ENCODE measurements at regions not wholly inside any gene's neighbourhood (a gene's known extent, or its start where the extent isn't known, plus 50 kb on each side); places are given as distances from the start of the nearest gene placed in this dataset.

DNA sequence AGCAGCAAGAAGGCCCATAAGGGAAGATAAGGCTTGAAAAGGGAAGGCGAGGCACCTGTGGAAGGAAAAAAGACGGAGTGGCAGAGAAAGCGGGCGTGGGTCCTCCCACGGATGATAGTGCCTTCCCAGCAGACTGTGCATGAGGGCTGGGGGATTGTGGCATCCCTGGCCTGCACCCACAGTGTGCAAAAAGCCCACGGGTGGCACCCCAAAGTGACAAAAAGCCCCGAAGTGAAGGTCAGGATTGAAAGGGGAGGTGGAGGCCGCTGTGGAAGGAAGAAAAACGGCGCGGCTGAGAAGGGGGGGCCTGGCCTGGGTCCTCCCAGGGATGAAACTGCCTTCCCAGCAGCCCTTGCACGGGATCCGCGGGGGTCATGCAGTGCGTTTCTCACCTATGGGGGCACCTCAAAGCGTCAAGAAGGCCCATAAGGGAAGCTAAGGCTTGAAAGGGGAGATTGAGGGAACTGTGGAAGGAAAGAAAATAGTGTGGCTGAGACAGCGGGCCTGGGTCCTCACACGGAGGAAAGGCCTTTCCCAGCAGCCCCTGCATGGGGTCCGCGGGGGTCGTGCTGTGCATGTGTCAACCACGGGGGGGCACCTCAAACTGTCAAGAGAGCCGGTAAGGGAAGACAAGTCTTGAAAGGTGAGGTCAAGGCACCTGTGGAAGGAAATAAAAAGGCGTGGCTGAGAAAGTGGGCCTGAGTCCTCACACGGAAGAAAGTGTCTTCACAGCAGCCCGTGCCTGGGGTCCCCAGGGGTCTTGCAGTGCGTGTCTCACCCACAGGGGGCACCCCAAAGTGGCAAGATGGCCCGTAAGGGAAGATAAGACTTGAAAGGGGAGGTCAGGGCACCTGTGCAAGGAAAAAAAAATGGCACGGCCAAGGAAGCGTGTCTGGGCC lies 274.1 kb downstream of the ALG10 start:
- no peak for TF ChIP-seq ZNF274 (IDR thresholded peaks at IDR 0.05; ENCODE audit: low read depth, low read length)
- H3K4me3 ChIP-seq (ENCODE audit: low read length): no peak overlapping the region

DNA sequence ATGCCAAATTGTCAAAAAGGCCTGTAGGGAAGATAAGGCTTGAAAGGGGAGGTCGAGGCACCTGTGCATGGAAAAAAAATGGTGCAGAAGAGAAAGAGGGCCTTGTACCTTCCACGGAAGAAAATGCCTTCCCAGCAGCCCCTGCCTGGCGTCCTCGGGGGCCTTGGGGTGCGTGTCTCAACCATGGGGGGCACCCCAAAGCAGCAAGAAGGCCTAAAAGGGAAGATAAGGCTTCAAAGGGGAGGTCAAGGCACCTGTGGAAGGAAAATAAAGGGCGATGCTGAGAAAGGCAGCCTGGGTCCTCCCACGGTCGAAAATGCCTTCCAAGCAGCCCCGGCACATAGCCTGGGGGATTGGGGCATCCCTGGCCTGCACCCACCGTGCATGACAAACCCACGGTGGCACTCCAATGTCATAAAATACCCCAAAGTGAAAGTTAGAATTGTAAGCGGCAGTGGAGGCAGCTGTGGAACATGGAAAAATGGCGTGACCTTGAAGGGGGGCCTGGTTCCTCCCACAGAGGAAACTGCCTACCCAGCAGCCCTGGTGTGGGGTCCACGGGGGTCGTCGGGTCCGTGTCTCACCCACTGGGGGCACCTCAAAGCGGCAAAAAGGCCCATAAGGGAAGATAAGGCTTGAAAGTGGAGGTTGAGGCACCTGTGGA lies 275.0 kb downstream of the ALG10 start:
- no peak overlapping the region for H3K4me3 ChIP-seq (ENCODE audit: low read length)
- TF ChIP-seq ZNF274 (IDR thresholded peaks at IDR 0.05; ENCODE audit: low read depth, low read length): no peak

DNA sequence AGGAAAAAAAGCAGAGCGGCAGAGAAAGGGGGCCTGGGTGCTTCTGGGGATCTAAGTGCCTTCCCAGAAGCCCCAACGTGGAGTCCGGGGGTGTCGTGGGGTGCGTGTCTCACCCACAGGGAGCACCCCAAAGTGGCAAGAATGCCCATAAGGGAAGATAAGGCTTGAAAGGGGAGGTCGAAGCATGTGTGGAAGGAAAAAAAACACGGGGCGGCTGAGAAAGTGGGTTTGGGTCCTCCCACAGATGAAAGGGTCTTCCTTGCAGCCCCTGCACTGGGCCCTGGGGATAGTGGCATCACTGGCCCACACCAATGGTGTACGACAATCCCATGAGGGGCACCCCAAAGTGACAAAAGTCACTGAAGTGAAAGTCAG lies 275.5 kb downstream of the ALG10 start:
- no peak for TF ChIP-seq ZNF274 (IDR thresholded peaks at IDR 0.05; ENCODE audit: low read depth, low read length)
- no peak overlapping the region for H3K4me3 ChIP-seq (ENCODE audit: low read length)

DNA sequence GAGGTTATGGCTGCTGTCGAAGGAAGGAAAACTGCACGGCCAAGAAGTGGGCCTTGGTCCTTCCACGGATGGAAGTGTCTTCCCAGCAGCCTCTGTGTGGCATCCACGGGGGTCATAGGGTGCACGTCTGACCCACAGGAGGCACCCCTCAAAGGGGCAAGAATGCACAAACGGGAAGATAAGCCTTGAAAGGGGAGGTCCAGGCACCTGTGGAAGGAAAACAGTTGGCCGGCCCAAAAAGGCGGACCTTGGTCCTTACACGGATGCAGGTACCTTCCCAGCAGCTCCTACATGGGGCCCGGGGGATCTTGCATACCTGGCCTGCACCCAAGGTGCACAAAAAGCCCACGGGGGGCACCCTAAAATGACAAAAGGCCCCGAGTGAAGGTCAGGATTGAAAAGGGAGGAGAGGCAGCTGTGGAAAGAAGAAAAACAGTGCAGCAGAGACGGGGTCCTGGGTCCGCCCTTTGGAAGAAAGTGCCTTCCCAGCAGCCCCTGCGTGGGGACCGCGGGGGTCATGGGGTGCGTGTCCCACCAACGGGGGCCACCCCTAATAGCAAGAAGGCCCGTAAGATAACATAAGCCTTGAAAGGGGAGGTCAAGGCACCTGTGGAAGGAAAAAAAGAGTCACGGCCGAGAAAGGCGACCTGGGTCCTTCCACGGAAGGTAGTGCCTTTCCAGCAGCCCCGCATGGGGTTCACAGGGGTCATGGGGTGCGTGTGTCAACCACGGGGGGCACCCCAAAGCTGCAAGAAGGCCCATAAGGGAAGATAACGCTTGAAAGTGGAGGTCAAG lies 276.1 kb downstream of the ALG10 start:
- H3K4me3 ChIP-seq (ENCODE audit: low read length): no peak overlapping the region
- no peak for TF ChIP-seq ZNF274 (IDR thresholded peaks at IDR 0.05; ENCODE audit: low read depth, low read length)

DNA sequence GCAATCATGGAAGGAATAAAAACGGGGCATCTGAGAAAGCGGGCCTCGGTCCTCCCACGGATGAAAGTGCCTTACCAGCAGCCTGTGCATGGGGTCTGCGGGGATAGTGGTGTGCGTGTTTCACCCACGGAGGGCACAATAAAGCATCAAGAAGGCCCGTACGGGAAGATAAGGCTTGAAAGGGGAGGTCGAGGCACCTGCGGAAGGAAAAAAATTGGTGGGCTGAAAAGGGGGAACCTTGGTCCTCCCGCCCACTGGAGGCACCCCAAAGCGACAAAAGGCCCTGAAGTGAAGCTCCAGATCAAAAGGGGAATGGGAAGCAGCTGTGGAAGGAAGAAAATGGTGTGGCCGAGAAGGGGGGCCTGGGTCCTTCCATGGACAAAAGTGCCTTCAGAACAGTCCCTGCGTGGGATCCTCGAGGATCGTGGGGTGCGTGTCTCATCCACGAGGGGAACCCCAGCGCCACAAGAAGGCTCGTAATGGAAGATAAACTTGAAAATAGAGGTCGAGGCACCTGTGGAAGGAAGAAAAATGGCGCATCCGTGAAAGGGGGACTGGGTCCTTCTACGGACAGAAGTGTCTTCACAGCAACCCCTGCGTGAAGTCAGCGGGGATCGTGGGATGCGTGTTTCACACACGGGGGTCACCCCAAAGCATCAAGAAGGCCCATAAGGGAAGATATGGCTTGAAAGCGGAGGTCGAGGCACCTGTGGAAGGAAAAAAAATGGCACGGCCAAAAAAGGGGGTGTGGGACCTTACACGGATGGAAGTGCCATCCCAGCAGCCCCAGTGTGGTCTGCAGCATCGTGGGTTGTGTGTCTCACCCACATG lies 276.9 kb downstream of the ALG10 start:
- TF ChIP-seq ZNF274 (IDR thresholded peaks at IDR 0.05; ENCODE audit: low read depth, low read length): no peak

DNA sequence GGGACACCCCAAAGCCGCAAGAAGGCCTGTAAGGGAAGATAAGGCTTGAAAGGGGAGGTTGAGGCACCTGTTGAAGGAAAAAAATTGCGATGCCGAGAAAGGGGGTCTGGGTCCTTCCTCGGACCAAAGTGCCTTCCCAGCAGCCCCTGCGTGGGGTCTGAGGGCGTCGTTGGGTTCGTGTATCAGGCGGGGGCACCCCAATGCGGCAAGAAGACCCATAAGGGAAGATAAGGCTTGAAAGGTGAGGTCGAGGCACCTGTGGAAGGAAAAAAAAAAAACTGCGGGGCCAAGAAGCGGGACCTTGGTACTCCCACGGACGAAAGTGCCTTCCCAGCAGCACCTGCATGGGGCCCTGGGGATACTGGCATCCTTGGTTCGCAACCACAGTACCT lies 277.5 kb downstream of the ALG10 start:
- no peak for TF ChIP-seq ZNF274 (IDR thresholded peaks at IDR 0.05; ENCODE audit: low read depth, low read length)
- no peak overlapping the region for H3K4me3 ChIP-seq (ENCODE audit: low read length)

More for the DNA sequence above, 276.9 kb downstream of the ALG10 start:
- H3K4me3 ChIP-seq (ENCODE audit: low read length): no peak overlapping the region

DNA sequence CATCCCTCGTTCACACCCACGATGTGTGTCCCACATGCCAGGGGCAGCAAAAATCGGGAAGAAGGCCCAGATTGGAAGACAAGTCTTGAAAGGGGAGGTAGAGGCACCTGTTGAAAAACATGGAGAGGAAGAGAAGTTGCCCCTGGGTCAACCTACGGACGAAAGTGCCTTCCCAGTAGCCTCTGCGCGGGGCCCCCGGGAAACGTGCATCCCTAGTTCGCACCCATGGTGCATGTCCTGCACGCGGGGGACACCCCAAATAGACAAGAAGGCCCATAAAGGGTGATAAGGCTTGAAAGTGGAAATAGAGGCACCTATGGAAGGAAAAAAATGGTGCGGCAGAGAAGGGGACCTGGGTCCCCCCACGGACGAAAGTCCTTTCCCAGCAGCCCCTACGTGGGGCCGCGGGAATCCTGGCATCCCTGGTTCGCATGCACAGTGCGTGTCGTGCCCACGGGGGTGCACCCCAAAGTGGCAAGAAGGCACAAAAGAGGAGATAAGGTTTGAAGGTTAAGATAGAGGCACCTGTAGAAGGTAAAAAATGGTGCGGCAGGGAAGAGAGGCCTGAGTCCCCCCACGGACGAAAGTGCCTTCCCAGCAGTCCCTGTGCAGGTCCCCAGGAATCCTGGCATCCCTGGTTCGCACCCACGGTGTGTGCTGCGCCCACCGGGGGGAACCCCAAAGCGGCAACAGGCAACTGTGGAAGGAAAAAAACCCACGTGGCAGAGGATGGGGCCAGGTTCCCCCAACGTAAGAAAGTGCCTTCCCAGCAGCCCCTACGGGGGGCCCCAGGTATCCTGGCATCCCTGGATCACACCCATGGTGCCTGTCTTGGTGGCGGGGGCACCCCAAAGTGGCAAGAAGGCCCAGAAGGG lies 278.3 kb downstream of the ALG10 start:
- TF ChIP-seq ZNF274 (IDR thresholded peaks at IDR 0.05; ENCODE audit: low read depth, low read length): no peak
- H3K4me3 ChIP-seq (ENCODE audit: low read length): no peak overlapping the region

DNA sequence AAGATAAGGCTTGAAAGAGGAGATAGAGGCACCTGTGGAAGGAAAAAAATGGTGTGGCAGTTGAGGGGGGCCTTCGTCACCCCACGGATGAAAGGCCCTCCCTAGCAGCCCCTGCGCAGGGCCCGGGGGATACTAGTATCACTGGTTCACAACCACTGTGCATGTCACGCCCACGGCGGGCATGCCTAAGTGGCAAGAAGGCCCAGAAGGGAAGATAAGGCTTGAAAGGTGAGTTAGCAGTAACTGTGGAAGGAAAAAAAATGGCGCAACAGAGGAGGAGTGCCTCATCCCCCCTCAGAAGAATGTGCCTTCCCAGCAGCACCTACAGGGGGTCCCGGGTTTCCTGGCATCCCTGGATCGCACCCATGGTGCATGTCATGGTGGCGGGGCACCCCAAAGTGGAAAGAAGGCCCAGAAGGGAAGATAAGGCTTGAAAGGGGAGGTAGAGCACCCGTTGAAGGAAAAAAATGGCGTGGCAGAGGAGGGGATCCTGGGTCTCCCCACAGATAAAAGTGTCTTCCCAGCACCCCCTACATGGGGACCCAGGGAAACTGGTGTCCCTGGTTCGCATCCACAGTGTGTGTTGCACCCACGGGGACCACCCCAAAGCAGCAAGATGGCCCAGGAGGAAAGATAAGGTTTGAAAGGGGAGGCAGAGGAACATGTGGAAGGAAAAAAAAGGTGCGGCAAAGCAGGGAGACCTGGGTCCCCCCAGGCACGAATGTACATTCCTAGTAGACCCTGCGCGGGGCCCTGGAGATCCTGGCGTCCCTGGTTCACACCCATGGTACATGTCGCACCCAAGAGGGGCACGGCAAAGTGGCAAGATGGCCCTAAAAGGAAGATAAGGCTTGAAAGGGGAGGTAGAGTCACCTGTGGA lies 279.2 kb downstream of the ALG10 start:
- no peak overlapping the region for H3K4me3 ChIP-seq (ENCODE audit: low read length)
- TF ChIP-seq ZNF274 (IDR thresholded peaks at IDR 0.05; ENCODE audit: low read depth, low read length): no peak

DNA sequence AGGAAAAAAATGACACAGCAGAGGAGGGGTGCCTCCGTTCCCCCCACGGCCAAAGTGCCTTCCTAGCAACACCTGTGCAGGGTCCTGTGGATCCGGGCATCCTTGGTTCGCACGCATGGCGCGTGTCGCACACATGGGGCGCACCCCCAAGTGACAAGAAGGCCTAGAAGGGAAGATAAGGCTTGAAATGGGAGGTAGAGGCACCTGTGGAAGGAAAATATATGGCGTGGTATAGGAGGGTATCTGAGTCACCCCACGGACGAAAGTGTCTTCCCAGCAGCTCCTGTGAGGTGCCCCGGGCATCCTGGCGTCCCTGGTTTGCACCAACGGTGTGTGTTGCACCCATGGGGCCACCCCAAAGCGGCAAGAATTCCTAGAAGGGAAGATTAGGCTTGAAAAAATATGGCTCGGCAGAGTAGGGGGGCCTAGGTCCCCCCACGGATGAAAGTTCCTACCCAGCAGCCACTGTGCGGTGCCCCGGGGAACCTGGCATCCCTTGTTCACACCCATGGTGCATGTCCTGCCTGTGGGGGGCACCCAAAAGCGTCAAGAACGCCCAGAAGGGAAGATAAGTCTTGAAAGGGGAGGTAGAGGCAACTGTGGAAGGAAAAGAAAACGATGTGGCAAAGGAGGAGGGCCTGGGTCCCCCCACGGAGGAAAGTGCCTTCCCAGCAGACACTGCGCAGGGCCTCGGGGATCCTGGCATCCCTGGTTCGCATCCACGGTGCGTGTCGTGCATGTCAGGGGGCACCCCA lies 280.0 kb downstream of the ALG10 start:
- no peak overlapping the region for H3K4me3 ChIP-seq (ENCODE audit: low read length)
- TF ChIP-seq ZNF274 (IDR thresholded peaks at IDR 0.05; ENCODE audit: low read depth, low read length): no peak

DNA sequence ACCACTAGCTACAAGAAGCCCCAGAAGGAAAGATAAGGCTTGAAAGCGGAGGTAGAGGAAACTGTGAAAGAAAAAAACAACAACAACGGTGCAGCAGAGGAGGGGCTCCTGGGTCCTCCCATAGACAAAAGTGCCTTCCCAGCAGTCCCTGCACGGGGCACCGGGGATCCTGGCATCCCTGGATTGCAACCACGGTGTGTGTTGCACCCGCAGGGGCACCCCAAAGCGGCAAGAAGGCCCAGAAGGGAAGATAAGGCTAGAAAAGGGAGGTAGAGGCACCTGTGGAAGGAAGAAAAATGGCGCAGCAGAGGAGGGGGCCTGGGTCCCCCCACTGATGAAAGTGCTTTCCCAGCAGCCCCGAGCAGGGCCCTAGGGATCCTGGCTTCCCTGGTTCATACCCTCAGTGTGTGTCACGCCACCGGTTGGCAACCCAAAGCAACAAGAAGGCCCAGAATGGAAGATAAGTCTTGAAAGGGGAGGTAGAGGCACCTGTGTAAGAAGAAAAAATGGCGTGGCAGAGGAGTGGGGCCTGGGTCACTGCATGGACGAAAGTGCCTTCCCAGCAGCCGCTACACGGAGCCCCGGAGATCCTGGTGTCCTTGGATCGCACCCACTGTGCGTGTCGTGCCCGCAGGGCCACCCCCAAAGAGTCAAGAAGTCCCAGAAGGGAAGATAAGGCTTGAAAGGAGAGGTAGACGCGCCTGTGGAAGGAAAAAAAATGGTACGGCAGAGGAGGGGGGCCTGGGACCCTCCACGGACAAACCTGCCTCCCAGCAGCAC lies 281.0 kb downstream of the ALG10 start:
- TF ChIP-seq ZNF274 (IDR thresholded peaks at IDR 0.05; ENCODE audit: low read depth, low read length): no peak

DNA sequence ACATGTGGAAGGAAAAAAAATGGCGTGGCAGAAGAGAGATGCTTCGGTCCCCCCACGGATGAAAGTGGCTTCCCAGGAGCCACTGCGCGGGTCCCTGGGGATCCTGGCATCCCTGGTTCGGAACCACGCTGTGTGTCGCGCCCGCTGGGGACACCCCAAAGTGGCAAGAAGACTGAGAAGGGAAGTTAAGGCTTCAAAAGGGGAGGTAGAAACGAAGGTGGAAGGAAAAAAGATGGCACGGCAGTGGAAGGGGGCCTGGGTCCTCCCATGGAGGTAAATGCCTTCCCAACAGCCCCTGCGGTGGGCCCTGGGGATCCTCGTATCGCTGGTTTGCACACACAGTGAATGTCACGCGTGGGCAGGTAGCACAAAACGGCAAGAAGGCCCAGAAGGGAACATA lies 281.7 kb downstream of the ALG10 start:
- no peak for TF ChIP-seq ZNF274 (IDR thresholded peaks at IDR 0.05; ENCODE audit: low read depth, low read length)

More for the DNA sequence above, 281.0 kb downstream of the ALG10 start:
- no peak overlapping the region for H3K4me3 ChIP-seq (ENCODE audit: low read length)

More for the DNA sequence above, 281.7 kb downstream of the ALG10 start:
- H3K4me3 ChIP-seq (ENCODE audit: low read length): no peak overlapping the region

Measured in GM08714 (cell line).